Activated CD4-positive, alpha-beta T cell treated with anti-CD3 and anti-CD28 coated beads, Interleukin-2, amount 50 U/mL, for 48 hours (primary cell): ENCODE measurements at regions not wholly inside any gene's neighbourhood (a gene's known extent, or its start where the extent isn't known, plus 50 kb on each side); places are given as distances from the start of the nearest gene placed in this dataset.
"Not testable (repeated sequence)": the region's sequence is repeated elsewhere in the genome, so short reads cannot be mapped to it uniquely, and the experiment has no call there.

ENCODE experiments used
- DNase-seq, 2 experiments: peaks; one replicate each; pipeline ENCODE4 v3.0.0-alpha.2; 2020

GRCh38 chr1:222953585-222953984, 138.7 kb downstream of the DISP1 start:
- DNase-seq = no peak

GRCh38 chr1:222955964-222956363, 141.1 kb downstream of the DISP1 start:
- no peak for DNase-seq

- no peak for DNase-seq
These were observed 141.8 kb downstream of the DISP1 start for GRCh38 chr1:222956601-222957000.

- no peak for DNase-seq
These were observed 152.8 kb downstream of the DISP1 start for GRCh38 chr1:222967466-222968240.

- no peak for DNase-seq
These were observed 155.2 kb downstream of the DISP1 start for GRCh38 chr1:222970040-222970439.

GRCh38 chr1:222970711-222971110, 155.9 kb downstream of the DISP1 start:
- no peak for DNase-seq

- no peak for DNase-seq
These were observed 156.3 kb downstream of the DISP1 start for GRCh38 chr1:222971146-222971545.

GRCh38 chr1:222973561-222973960, 158.7 kb downstream of the DISP1 start:
- no peak for DNase-seq

GRCh38 chr1:222974496-222974895, 159.7 kb downstream of the DISP1 start:
- no peak for DNase-seq

GRCh38 chr1:222975472-222976122, 160.8 kb downstream of the DISP1 start:
- DNase-seq = no peak

- no peak for DNase-seq
These were observed 161.6 kb downstream of the DISP1 start for GRCh38 chr1:222976453-222976852.

GRCh38 chr1:222977294-222977693, 162.5 kb downstream of the DISP1 start:
- not testable (repeated sequence) for DNase-seq

GRCh38 chr1:222979561-222979960, 163.5 kb downstream of the TLR5 start:
- no peak for DNase-seq

GRCh38 chr1:222987674-222988076, 155.4 kb downstream of the TLR5 start:
- no peak for DNase-seq

- no peak for DNase-seq
These were observed 153.6 kb downstream of the TLR5 start for GRCh38 chr1:222989443-222989842.

GRCh38 chr1:222991177-222991576, 151.9 kb downstream of the TLR5 start:
- DNase-seq = no peak

- no peak for DNase-seq
These were observed 151.1 kb downstream of the TLR5 start for GRCh38 chr1:222991908-222992307.

- no peak for DNase-seq
These were observed 148.4 kb downstream of the TLR5 start for GRCh38 chr1:222994511-222995235.

- DNase-seq = no peak
These were observed 147.8 kb downstream of the TLR5 start for GRCh38 chr1:222995236-222995580.

GRCh38 chr1:222995620-222996309, 147.3 kb downstream of the TLR5 start:
- no peak for DNase-seq

GRCh38 chr1:222996310-222996975, 146.6 kb downstream of the TLR5 start:
- no peak for DNase-seq

- no peak for DNase-seq
These were observed 142.4 kb downstream of the TLR5 start for GRCh38 chr1:223000632-223001031.
